ENCODE measurements at regions not wholly inside any gene's neighbourhood (a gene's known extent, or its start where the extent isn't known, plus 50 kb on each side); places are given as distances from the start of the nearest gene placed in this dataset.

GRCh38 chr2:122514451-122514996 is 759.1 kb downstream of the TSN start:
- no peak overlapping the region for H2AFZ ChIP-seq (ENCODE audit: low read depth, low read length)
- H3K9ac ChIP-seq (ENCODE audit: insufficient read depth in 1 of 2, low read depth in 2 of 2, low read length in 2 of 2): no peak overlapping the region
- no peaks in the 10 kb centered on the region for H4K20me1 ChIP-seq (replicated peaks; ENCODE audit: control insufficient read depth, insufficient read depth, low read length)
- H3K79me2 ChIP-seq (ENCODE audit: control insufficient read depth, insufficient read depth, low read length): no peaks in the 10 kb centered on the region
- FAIRE-seq (no peak), DNase-seq (ENCODE audit: extremely low read depth in 1 of 4, low spot score in 3 of 4) (no peak), ATAC-seq (no peak)
- in situ Hi-C loops (cut with MboI) (no loop called here), intact Hi-C loops (cut with micrococcal nuclease) (no loop called here)
- no peak overlapping the region for H3K4me2 ChIP-seq (ENCODE audit: insufficient read depth, low read length)
- H3K9me3 ChIP-seq (replicated peaks; ENCODE audit: control insufficient read depth, insufficient read depth, low read depth, low read length): no peaks in the 10 kb centered on the region; the same call in 1 of the 2 replicates
- H3K27ac ChIP-seq (ENCODE audit: extremely low read depth, low read depth, low read length): no peak overlapping the region
- 6% methylated on average over 7 of the region's 7 CpGs for WGBS (ENCODE audit: insufficient coverage, low coverage, missing lambda C conversion rate)
- 0 out of 2 replicates have a peak, but pooled peaks have one; percentile 8 for TF ChIP-seq USF2 (CRISPR knock-in tag; IDR thresholded peaks at IDR 0.05)
- no peak for TF ChIP-seq HMGN3 (IDR thresholded peaks at IDR 0.05; ENCODE audit: borderline replicate concordance, extremely low read depth, insufficient read length, low read depth, low read length)
- no peak for TF ChIP-seq ZC3H4 (CRISPR knock-in tag; IDR thresholded peaks at IDR 0.05; ENCODE audit: borderline replicate concordance)
- no peaks in the 10 kb centered on the region for H3K9me1 ChIP-seq (ENCODE audit: control insufficient read depth, insufficient read depth, low read length)
- no peaks in the 10 kb centered on the region for H3K4me1 ChIP-seq (replicated peaks in 1 of 2; ENCODE audit: control insufficient read depth in 2 of 2, insufficient read depth in 2 of 2, low read length in 2 of 2)
- CTCF ChIA-PET (ENCODE audit: low intra/inter-chr PET ratio): no interaction called here
- BruUV-seq (replicated peaks): no TSS peak
- no peak overlapping the region for H3K4me3 ChIP-seq
- POLR2A ChIA-PET: no interaction called here
- H3K36me3 ChIP-seq (ENCODE audit: control insufficient read depth, insufficient read depth, low read length): no peaks in the 10 kb centered on the region
- no peaks in the 10 kb centered on the region for H3K27me3 ChIP-seq (ENCODE audit: control insufficient read depth in 2 of 2, insufficient read depth in 2 of 2, low read length in 2 of 2)

- FAIRE-seq: no peak
- DNase-seq (ENCODE audit: extremely low read depth in 1 of 4, low spot score in 3 of 4): no peak
- no peaks in the 10 kb centered on the region; the same call in 1 of the 2 replicates for H3K9me3 ChIP-seq (replicated peaks; ENCODE audit: control insufficient read depth, insufficient read depth, low read depth, low read length)
- no peak overlapping the region for H3K4me2 ChIP-seq (ENCODE audit: insufficient read depth, low read length)
- 3% methylated on average over 5 of the region's 5 CpGs for WGBS (ENCODE audit: insufficient coverage, low coverage, missing lambda C conversion rate)
- ChIA-PET POLR2A (no interaction called here), CTCF (ENCODE audit: low intra/inter-chr PET ratio) (no interaction called here)
- no peaks in the 10 kb centered on the region for H3K36me3 ChIP-seq (ENCODE audit: control insufficient read depth, insufficient read depth, low read length)
- no peak overlapping the region for H2AFZ ChIP-seq (ENCODE audit: low read depth, low read length)
- H3K9me1 ChIP-seq (ENCODE audit: control insufficient read depth, insufficient read depth, low read length): no peaks in the 10 kb centered on the region
- no peak overlapping the region for H3K9ac ChIP-seq (ENCODE audit: insufficient read depth in 1 of 2, low read depth in 2 of 2, low read length in 2 of 2)
- BruUV-seq (replicated peaks): no TSS peak
- no peak overlapping the region for H3K4me3 ChIP-seq
- H3K79me2 ChIP-seq (ENCODE audit: control insufficient read depth, insufficient read depth, low read length): no peaks in the 10 kb centered on the region
- intact Hi-C loops (cut with micrococcal nuclease) (no loop called here), in situ Hi-C loops (cut with MboI) (no loop called here)
- no peaks in the 10 kb centered on the region for H4K20me1 ChIP-seq (replicated peaks; ENCODE audit: control insufficient read depth, insufficient read depth, low read length)
- no peaks in the 10 kb centered on the region for H3K27me3 ChIP-seq (ENCODE audit: control insufficient read depth in 2 of 2, insufficient read depth in 2 of 2, low read length in 2 of 2)
- no peak for ATAC-seq
- no peak overlapping the region for H3K27ac ChIP-seq (ENCODE audit: extremely low read depth, low read depth, low read length)
- no peaks in the 10 kb centered on the region for H3K4me1 ChIP-seq (replicated peaks in 1 of 2; ENCODE audit: control insufficient read depth in 2 of 2, insufficient read depth in 2 of 2, low read length in 2 of 2)
- TF ChIP-seq CREBBP (IDR thresholded peaks at IDR 0.05; ENCODE audit: low read depth, low read length) (no peak), KDM2B (CRISPR knock-in tag; IDR thresholded peaks at IDR 0.05) (no peak), KLF13 (tag; IDR thresholded peaks at IDR 0.05; ENCODE audit: borderline replicate concordance, low read depth) (no peak), TAF15 (IDR thresholded peaks at IDR 0.05; ENCODE audit: low read depth, low read length) (no peak), SIX5 (IDR thresholded peaks at IDR 0.05; ENCODE audit: borderline replicate concordance in 1 of 2, insufficient read depth in 1 of 2, low read depth in 1 of 2, low read length in 2 of 2) (no peak), SMC3 (conservative IDR thresholded peaks at IDR 0.05; ENCODE audit: insufficient read depth, low read depth, low read length) (no peak), ZKSCAN3 (CRISPR knock-in tag; IDR thresholded peaks at IDR 0.05) (no peak), NCOA2 (IDR thresholded peaks at IDR 0.05; ENCODE audit: partially characterized antibody in 2 of 2) (no peak), MYNN (IDR thresholded peaks at IDR 0.05) (no peak), MYNN (CRISPR knock-in tag; IDR thresholded peaks at IDR 0.05) (no peak), NR0B1 (IDR thresholded peaks at IDR 0.05; ENCODE audit: partially characterized antibody) (no peak)
Observed at GRCh38 chr2:122515731-122516290, 760.4 kb downstream of the TSN start.
